Osteoblast (primary cell): ENCODE measurements at regions not wholly inside any gene's neighbourhood (a gene's known extent, or its start where the extent isn't known, plus 50 kb on each side); places are given as distances from the start of the nearest gene placed in this dataset.

Experiments used
- DNase-seq: peaks from one replicate; pipeline ENCODE4 v3.0.0; 2011; ENCODE audit warnings: low spot score, mixed read lengths; ENCODE audit not compliant: insufficient read length; ENCODE audit errors: missing footprints
- H2AFZ ChIP-seq: 2 replicates; pipeline ENCODE4 v1.6.0; 2011; ENCODE audit warnings: mild to moderate bottlenecking, low read length
- H3K27ac ChIP-seq: 2 replicates; pipeline ENCODE4 v1.5.1; 2011; ENCODE audit warnings: mild to moderate bottlenecking, low read depth, low read length, moderate library complexity
- H3K27me3 ChIP-seq: 2 replicates; pipeline ENCODE4 v1.6.0; 2012; ENCODE audit warnings: mild to moderate bottlenecking, control low read depth, inconsistent platforms, low read length, moderate library complexity; ENCODE audit not compliant: insufficient read depth
- H3K36me3 ChIP-seq: 2 replicates; pipeline ENCODE4 v1.5.1; 2011; ENCODE audit warnings: mild to moderate bottlenecking, low read length, control low read depth, moderate library complexity; ENCODE audit not compliant: insufficient read depth
- H3K4me1 ChIP-seq: 2 replicates; pipeline ENCODE4 v1.5.1; 2011; ENCODE audit warnings: mild to moderate bottlenecking, low read length, control low read depth, moderate library complexity; ENCODE audit not compliant: insufficient read depth
- H3K4me2 ChIP-seq: 2 replicates; pipeline ENCODE4 v1.6.0; 2011; ENCODE audit warnings: mild to moderate bottlenecking, low read length; ENCODE audit not compliant: insufficient read depth
- H3K4me3 ChIP-seq: fragments of 200-600 bp; sonication (generic); 3 replicates; pipeline ENCODE4 v1.5.1; 2012; ENCODE audit warnings: mild to moderate bottlenecking, low read length, inconsistent platforms; ENCODE audit not compliant: insufficient read depth
- H3K79me2 ChIP-seq: 2 replicates; pipeline ENCODE4 v1.6.0; 2012; ENCODE audit warnings: mild to moderate bottlenecking, low read length, control low read depth, inconsistent platforms; ENCODE audit not compliant: insufficient read depth
- H3K9me3 ChIP-seq: 2 replicates; pipeline ENCODE4 v1.5.1; 2011; ENCODE audit warnings: low read depth, low read length, control low read depth
- H4K20me1 ChIP-seq: 2 replicates; pipeline ENCODE4 v1.6.0; 2012; ENCODE audit warnings: mild to moderate bottlenecking, low read length, control low read depth; ENCODE audit not compliant: insufficient read depth
- CTCF ChIP-seq: IDR thresholded peaks from 2 replicates; pipeline ENCODE4 v1.5.1; 2011; ENCODE audit warnings: mild to moderate bottlenecking, low read depth, low read length, moderate library complexity; ENCODE audit errors: extremely low read depth

- Histone ChIP-seq H4K20me1 (no peaks in the 10 kb centered on the region), H3K36me3 (no peaks in the 10 kb centered on the region), H3K79me2 (no peaks in the 10 kb centered on the region), H3K4me1 (no peaks in the 10 kb centered on the region), H3K4me2 (no peak overlapping the region), H3K4me3 (no peak overlapping the region), H3K27ac (no peak overlapping the region), H2AFZ (no peak overlapping the region), H3K27me3 (no peaks in the 10 kb centered on the region), H3K9me3 (no peaks in the 10 kb centered on the region)
- DNase-seq = no peak
- no peak for TF ChIP-seq CTCF
Observed at GRCh38 chr1:192024881-192025280, 133.4 kb upstream of the RGS18 start.

DNA sequence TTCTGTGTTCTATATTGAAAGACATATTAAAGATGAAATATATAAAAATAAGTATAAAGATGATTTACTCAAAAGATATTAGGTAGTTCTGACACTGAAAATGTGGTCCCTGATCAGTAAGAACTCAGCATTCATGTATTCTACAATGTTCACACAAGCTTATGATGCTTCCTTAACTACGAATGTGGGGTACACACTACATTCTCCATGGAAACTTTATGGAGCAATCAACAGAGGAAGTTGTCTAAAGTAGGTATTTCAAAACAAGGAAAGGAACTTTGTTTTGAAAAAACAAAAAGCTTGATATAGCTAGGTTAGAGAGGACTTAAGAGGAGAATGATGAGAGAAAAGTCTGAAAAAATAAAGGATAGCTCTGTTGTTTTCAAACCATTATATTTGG lies 119.7 kb upstream of the RGS18 start:
- Histone ChIP-seq H3K4me3 (no peak overlapping the region), H3K79me2 (no peaks in the 10 kb centered on the region), H3K4me2 (no peak overlapping the region), H3K4me1 (no peaks in the 10 kb centered on the region), H4K20me1 (no peaks in the 10 kb centered on the region), H3K27ac (no peak overlapping the region), H2AFZ (no peak overlapping the region), H3K9me3 (no peaks in the 10 kb centered on the region), H3K27me3 (no peaks in the 10 kb centered on the region), H3K36me3 (no peaks in the 10 kb centered on the region)
- TF ChIP-seq CTCF = no peak
- DNase-seq = no peak

DNA sequence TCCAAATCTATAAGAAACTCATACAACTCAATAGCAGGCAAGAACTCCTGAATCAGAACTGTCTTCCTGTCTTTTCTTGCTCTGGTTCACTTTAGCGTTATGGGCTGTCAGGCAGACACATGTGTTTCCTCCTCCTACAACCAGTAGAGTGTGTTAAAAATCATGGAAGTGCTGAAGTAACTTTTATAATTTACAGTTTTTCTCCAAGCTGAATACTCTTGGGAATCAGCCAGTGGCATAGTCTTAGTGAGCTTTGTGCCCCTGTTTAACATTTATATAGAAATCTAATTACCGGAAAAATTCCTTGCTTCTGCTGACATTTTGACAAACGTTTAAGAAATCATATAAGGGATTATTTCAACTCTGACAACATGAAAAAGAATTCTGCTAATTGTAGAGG lies 113.1 kb upstream of the RGS18 start:
- H3K36me3 ChIP-seq = no peaks in the 10 kb centered on the region
- H3K4me2 ChIP-seq = no peak overlapping the region
- no peaks in the 10 kb centered on the region for H3K27me3 ChIP-seq
- no peaks in the 10 kb centered on the region for H3K9me3 ChIP-seq
- no peaks in the 10 kb centered on the region for H3K79me2 ChIP-seq
- DNase-seq = no peak
- H4K20me1 ChIP-seq = no peaks in the 10 kb centered on the region
- H3K4me3 ChIP-seq = no peak overlapping the region
- no peak for TF ChIP-seq CTCF
- H2AFZ ChIP-seq = no peak overlapping the region
- no peak overlapping the region for H3K27ac ChIP-seq
- no peaks in the 10 kb centered on the region for H3K4me1 ChIP-seq

DNA sequence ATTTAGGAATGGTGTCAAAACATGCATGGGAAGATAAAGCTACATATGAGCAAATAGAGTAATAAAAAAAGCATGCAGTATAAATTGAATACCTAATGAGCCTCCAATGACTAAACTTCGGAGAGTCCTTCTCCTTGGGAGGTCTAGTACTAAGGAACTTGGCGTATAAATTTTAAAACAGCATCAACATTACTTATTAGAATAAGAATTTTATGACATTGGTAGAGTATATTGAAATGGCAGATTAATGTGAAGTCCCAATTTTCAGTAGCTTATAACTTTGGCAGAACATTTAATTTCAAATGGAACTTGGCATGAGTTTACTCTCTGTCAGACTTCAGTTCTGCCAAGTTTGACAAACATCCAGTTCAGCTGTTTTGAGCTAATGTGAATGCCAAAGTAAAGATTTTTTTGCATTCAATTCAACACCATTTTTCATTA lies 104.7 kb upstream of the RGS18 start:
- no peaks in the 10 kb centered on the region for H3K4me1 ChIP-seq
- H3K79me2 ChIP-seq = no peaks in the 10 kb centered on the region
- H3K4me2 ChIP-seq = no peak overlapping the region
- H3K27me3 ChIP-seq = no peaks in the 10 kb centered on the region
- H2AFZ ChIP-seq = no peak overlapping the region
- H3K36me3 ChIP-seq = no peaks in the 10 kb centered on the region
- H3K27ac ChIP-seq = no peak overlapping the region
- TF ChIP-seq CTCF = no peak
- H3K9me3 ChIP-seq = no peaks in the 10 kb centered on the region
- no peak overlapping the region for H3K4me3 ChIP-seq
- DNase-seq = no peak
- no peaks in the 10 kb centered on the region for H4K20me1 ChIP-seq
